CD4-positive, alpha-beta T cell treated with Interleukin-2 at 100 ng/mL for 4 hours (primary cell): ENCODE measurements at regions not wholly inside any gene's neighbourhood (a gene's known extent, or its start where the extent isn't known, plus 50 kb on each side); places are given as distances from the start of the nearest gene placed in this dataset.

Source experiments
- DNase-seq: peaks from one replicate; pipeline ENCODE4 v3.0.0-alpha.2; 2020; ENCODE audit warnings: low spot score

GRCh38 chr5:135234666-135235401 lies 164.2 kb downstream of the MACROH2A1 start:
- no peak for DNase-seq

DNA sequence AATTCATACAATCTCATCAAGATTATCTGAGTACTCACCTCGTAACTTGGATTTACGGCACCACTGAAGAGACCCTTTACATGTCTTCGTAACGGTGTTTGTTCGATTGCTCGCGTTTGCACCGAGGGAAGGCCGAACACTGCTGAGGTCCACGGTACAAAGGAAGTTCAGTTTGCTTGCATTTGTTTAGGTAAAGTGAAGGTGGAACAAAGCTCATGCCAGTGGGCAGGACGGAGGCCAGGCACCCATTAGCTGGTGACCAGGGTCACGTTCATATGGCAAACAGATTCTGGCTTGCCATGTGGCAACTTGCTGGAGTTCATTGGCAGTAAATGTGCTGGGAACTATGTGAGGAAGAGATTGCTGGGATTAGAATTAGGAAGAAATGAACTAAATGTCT lies 164.8 kb downstream of the MACROH2A1 start:
- DNase-seq: no peak

GRCh38 chr5:135233477-135233876 lies 165.6 kb downstream of the MACROH2A1 start:
- DNase-seq: no peak

DNA sequence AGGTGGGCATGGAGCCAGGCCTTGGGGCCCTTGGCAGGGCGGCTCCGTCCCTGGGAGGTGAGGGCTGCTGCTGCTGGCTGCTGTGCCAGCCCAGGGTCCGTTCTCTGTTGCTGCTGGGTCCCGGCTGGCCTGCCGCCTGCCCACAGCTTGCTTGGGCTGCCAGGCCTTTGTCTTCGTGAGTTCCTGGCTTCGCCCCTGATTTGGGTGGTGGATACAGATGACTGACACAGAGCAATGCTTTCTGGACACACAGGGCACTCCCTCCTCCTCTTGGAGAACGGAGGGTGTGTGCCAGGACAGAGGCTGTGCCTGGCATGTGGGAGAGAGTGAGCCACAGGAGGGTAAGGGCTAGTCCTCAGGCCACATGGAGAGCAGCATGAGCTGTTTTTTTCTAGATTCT lies 166.1 kb downstream of the MACROH2A1 start:
- no peak for DNase-seq

GRCh38 chr5:135231289-135231688 lies 167.7 kb downstream of the MACROH2A1 start:
- no peak for DNase-seq

DNA sequence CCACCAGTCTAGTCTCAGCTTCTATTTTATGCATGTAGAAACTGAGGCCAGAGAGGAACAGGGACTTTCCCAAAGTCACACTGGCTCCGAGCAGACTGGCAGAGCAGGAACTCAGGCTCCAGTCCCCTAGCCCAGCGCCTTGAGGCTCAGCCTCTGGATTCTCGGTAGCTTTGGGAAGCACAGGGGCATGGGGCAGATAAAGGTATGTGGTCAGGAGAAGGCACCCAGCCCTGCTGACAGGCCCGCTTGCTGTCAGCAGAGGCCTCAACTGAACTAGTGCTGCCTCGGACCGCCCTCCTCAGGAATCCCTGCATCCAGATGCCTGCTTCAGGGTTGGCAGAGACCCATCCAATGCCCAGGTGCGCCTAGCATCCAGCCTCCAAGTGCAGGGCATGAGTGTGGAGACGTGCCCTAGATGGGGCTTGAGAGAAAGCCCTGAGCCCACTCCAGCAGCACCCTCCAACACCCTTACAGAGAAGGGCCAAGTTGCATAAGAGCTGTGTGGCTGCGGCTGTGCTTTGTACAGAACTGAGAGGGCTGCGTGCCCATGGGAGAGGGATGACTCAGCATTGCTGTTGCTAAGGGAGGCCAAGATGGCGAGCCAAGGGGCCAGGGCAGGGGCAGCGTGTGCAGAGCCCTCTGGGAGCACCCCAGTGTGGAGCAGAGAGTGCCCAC lies 168.6 kb downstream of the MACROH2A1 start:
- no peak for DNase-seq

GRCh38 chr5:135229679-135230132 lies 169.3 kb downstream of the MACROH2A1 start:
- no peak for DNase-seq

DNA sequence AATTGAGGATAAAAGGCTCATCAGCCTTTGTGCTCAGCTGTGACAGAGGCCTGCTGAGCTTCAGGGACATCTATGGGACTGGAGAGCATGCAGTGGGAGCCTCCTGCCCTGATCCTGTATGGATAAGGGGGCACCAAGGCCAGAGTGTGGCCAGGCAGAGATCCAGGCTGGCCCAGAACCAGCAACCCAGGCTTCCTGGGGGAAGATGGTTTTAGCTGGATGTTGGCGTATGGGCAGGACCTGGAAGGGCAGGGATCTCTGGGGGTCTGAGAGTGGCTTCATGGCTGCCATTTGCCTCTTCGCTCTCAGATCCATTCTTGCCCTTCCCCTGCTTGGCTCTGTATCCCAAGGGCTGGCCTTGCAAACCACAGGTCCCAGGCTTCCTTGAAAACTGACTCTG lies 169.9 kb downstream of the MACROH2A1 start:
- no peak for DNase-seq

- DNase-seq: no peak
Observed at GRCh38 chr5:135228222-135228621, 170.8 kb downstream of the MACROH2A1 start.

- DNase-seq: no peak
Observed at GRCh38 chr5:135227064-135228022, 171.7 kb downstream of the MACROH2A1 start.

- no peak for DNase-seq
Observed at GRCh38 chr5:135225856-135226560, 173.0 kb downstream of the MACROH2A1 start.

DNA sequence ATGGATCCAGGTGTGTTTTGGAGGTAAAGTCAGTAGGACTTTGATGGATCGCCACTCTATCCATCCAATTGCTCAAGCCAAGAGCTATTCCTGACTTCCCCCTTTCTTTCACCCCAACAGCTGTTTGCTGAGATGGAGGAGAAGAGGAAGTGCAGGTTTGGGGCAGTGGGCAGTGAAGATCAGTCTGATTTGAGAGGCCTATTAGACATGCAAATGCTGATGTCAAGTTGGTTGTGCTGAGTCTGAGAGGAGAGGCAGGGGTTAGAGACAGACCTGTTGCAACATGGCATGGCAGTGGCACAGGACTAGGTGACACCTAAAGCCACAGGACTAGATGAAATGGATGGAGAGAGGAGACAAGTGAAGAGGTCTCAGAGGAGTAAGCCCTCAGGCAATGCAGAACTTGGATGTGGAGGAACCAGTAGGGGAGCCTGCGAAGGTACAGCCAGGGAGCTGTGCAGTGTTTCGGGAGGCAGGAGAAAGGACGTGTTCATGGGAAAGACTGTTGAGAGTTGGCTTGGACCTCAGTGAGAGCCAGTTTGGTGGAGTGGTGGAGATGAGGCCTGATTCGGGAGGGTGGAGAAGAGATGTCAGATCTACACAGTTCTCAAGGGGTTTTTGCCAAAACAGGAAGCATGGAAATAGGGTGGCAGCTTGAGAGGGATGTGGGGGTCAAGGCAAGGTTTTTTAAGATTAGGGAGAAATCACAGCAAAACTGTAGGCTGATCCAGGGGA lies 175.0 kb downstream of the MACROH2A1 start:
- no peak for DNase-seq

DNA sequence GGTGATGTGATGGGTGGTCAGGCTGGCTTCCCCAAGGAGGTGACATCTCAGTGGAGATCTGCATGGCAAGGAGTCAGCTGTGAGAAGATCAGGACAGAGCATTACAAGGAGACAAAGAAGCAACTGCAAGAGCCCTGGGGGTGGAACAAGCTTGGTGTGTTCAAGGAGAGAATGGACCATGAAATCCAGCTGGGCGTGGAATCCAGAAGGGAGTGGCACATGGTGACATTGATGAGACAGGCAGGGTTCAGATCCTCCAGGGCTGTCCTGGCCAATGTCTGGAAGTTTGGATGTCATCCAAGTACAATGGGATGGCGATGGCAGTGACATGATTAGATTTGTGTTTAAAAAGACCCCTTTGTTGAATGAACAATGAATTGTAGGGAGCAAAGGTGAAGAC lies 175.6 kb downstream of the MACROH2A1 start:
- DNase-seq: no peak

GRCh38 chr5:135222771-135223170 lies 176.3 kb downstream of the MACROH2A1 start:
- no peak for DNase-seq

DNA sequence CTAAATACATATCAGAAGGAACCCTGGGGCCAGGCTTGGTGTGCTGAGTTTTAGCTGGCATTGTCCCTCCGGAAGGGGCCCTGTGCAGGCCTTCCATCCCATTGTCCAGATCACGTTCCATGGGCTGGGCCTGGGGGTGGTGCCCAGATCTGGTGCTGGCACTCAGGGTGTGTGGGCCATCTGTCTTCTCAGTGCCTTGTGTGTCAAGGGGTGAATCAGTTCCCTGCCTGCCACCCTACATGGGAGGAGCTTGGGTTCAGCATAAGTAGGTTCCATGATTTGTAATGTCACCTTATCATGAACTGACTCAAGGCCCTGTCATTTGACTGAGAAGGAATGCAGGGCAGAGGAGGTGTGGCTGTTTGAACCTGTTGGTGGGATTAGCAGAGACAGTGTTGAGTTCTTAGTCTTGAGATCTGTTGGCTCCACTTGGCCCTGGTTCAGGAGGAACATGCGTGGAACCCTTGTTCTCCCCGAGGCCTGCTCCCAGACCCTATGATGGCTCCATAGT lies 176.8 kb downstream of the MACROH2A1 start:
- no peak for DNase-seq

- no peak for DNase-seq
Observed at GRCh38 chr5:135221696-135222095, 177.3 kb downstream of the MACROH2A1 start.

GRCh38 chr5:135221187-135221473 lies 177.9 kb downstream of the MACROH2A1 start:
- no peak for DNase-seq

DNA sequence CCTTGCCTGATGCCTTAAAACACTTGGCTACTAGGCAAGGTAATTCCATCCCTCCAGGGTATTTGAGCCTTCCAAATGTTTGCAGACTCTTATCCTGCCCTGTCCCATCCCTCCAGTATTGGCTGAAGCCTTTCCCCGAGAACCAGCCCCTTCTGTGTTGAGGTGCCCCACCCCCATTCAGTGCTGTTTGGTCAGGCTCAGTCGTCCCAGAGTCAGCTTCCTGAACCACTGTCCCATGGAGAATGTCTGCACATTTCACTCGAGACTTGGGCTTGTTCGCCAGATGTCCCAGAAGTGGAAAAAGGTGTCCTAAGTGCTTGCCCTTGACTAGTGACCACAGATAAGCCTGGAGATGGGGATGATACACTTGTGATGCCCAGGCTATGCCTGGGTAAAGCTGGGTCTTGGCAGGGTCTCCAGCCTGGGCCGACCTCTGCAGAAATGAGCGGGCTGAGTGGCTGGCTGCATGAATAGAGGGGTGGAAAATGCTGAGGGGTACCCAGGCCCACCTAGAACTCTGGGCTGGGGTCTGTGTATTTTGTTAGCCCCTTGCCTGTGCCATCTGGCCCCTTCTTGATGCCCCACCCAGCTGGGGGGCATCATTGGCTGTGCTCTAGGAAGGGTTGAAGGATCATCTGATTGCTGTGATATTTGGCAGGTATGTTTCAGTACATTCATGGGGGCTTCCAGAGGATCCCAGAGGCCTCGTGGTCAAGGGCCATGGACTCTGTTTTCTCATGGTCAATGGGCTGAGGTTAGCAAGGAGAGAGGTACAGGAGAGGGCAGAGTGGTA lies 178.4 kb downstream of the MACROH2A1 start:
- no peak for DNase-seq

DNA sequence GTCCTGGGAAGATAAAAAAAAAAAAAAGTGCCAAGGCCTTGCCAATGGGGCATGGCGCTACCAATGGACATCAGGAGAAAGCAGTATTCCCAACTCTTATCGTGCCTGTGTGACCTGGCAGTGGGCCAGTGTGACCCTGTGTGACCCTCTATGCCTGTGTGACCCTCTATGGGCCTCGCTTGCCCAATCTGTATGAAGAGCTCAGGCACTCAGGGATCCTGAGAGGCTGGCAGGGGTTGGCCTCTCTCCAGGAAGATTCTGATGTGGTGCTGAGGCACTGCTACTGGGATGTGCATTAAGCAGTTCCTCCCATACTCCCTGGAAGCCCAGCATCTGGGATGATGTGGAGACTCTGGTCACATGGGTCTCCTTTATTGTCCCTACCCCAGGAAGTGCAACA lies 179.2 kb downstream of the MACROH2A1 start:
- no peak for DNase-seq
